GM23338 (cell line): ENCODE measurements at regions not wholly inside any gene's neighbourhood (a gene's known extent, or its start where the extent isn't known, plus 50 kb on each side); places are given as distances from the start of the nearest gene placed in this dataset.
A peak's percentile ranks its signal among the peaks of the same experiment; 100 is the strongest.

Experiments
- ATAC-seq: fragments of 200-7000 bp; cut with Tn5 transposase; 3 replicates; pipeline ENCODE4 v1.9.1; 2020
- DNase-seq: peaks from one replicate; pipeline ENCODE4 v3.0.0-alpha.2; 2015; ENCODE audit warnings: low spot score
- H2AFZ ChIP-seq: fragments of 200-600 bp; sonication (generic); 2 replicates; pipeline ENCODE4 v1.8.0; 2016; ENCODE audit warnings: antibody characterized with exemption, mild to moderate bottlenecking, moderate library complexity
- H3F3A ChIP-seq: fragments of 200-600 bp; sonication (generic); replicated peaks from 2 replicates; pipeline ENCODE4 v1.8.0; 2017; ENCODE audit warnings: antibody characterized with exemption, mixed run types, low read depth
- H3K27ac ChIP-seq: fragments of 200-600 bp; sonication (generic); 2 replicates; pipeline ENCODE4 v1.6.1; 2016; ENCODE audit warnings: low read depth
- H3K27me3 ChIP-seq: fragments of 200-600 bp; sonication (generic); 2 replicates; pipeline ENCODE4 v1.8.0; 2016; ENCODE audit warnings: mild to moderate bottlenecking, mixed run types, moderate library complexity; ENCODE audit not compliant: insufficient read depth
- H3K36me3 ChIP-seq: fragments of 200-600 bp; sonication (generic); 2 replicates; pipeline ENCODE4 v1.8.0; 2016; ENCODE audit warnings: mild to moderate bottlenecking; ENCODE audit not compliant: insufficient read depth
- H3K4me1 ChIP-seq: fragments of 200-600 bp; sonication (generic); 2 replicates; pipeline ENCODE4 v1.8.0; 2016; ENCODE audit warnings: mild to moderate bottlenecking, moderate library complexity; ENCODE audit not compliant: insufficient read depth
- H3K4me2 ChIP-seq: fragments of 200-600 bp; sonication (generic); 2 replicates; pipeline ENCODE4 v1.7.1; 2017; ENCODE audit warnings: mixed run types
- H3K4me3 ChIP-seq: fragments of 200-600 bp; sonication (generic); 2 replicates; pipeline ENCODE4 v1.6.1; 2016; ENCODE audit warnings: mixed run types
- H3K79me2 ChIP-seq: fragments of 200-600 bp; sonication (generic); replicated peaks from 2 replicates; pipeline ENCODE4 v1.8.0; 2017; ENCODE audit warnings: mild to moderate bottlenecking; ENCODE audit not compliant: insufficient read depth
- H3K9me2 ChIP-seq: fragments of 200-600 bp; sonication (generic); 2 replicates; pipeline ENCODE4 v1.8.0; 2017; ENCODE audit not compliant: insufficient read depth
- H4K20me1 ChIP-seq: fragments of 200-600 bp; sonication (generic); replicated peaks from 2 replicates; pipeline ENCODE4 v1.8.0; 2017; ENCODE audit warnings: mild to moderate bottlenecking; ENCODE audit not compliant: insufficient read depth
- H3K27ac Mint-ChIP-seq: 2 replicates; pipeline ENCODE4 v1.8.0; 2020; ENCODE audit warnings: inconsistent platforms, mild to moderate bottlenecking, moderate library complexity, mixed read lengths
- H3K27me3 Mint-ChIP-seq: 3 replicates; pipeline ENCODE4 v1.8.0; 2022; ENCODE audit warnings: low read depth, mild to moderate bottlenecking, moderate library complexity, mixed read lengths, inconsistent platforms; ENCODE audit not compliant: insufficient read depth, poor library complexity
- H3K36me3 Mint-ChIP-seq: 3 replicates; pipeline ENCODE4 v1.8.0; 2021; ENCODE audit warnings: low read depth, mild to moderate bottlenecking, inconsistent platforms, moderate library complexity, mixed read lengths
- H3K4me1 Mint-ChIP-seq: 3 replicates; pipeline ENCODE4 v1.8.0; 2020; ENCODE audit warnings: mild to moderate bottlenecking, inconsistent platforms, mixed read lengths
- H3K4me3 Mint-ChIP-seq: 3 replicates; pipeline ENCODE4 v1.8.0; 2021; ENCODE audit warnings: moderate library complexity, mild to moderate bottlenecking, inconsistent platforms, mixed read lengths
- H3K9me3 Mint-ChIP-seq: 3 replicates; pipeline ENCODE4 v1.8.0; 2020; ENCODE audit warnings: moderate library complexity, mild to moderate bottlenecking, inconsistent platforms, mixed read lengths
- CREB1 ChIP-seq: fragments of 250-450 bp; sonication (Bioruptor Pico); IDR thresholded peaks from 2 replicates; pipeline ENCODE4 v1.5.0; 2020; ENCODE audit warnings: low read depth, mild to moderate bottlenecking, moderate library complexity
- EZH2 ChIP-seq: fragments of 200-600 bp; sonication (generic); IDR thresholded peaks from one replicate; pipeline ENCODE4 v1.8.0; 2017; ENCODE audit warnings: antibody characterized with exemption, mild to moderate bottlenecking, low read depth; ENCODE audit not compliant: unreplicated experiment
- EZH2phosphoT487 ChIP-seq: fragments of 200-600 bp; sonication (generic); IDR thresholded peaks from one replicate; pipeline ENCODE4 v1.8.1; 2018; ENCODE audit warnings: antibody characterized with exemption; ENCODE audit not compliant: unreplicated experiment
- JUNB ChIP-seq: IDR thresholded peaks from one replicate; pipeline ENCODE4 v1.6.1; 2016; ENCODE audit warnings: antibody characterized with exemption; ENCODE audit not compliant: unreplicated experiment
- NANOG ChIP-seq: IDR thresholded peaks from 2 replicates; pipeline ENCODE4 v1.6.1; 2016; ENCODE audit warnings: antibody characterized with exemption, borderline replicate concordance
- POLR2AphosphoS5 ChIP-seq: IDR thresholded peaks from 2 replicates; pipeline ENCODE4 v1.6.1; 2016; ENCODE audit warnings: antibody characterized with exemption, low read depth
- STAT1 ChIP-seq: IDR thresholded peaks from one replicate; pipeline ENCODE4 v1.6.1; 2016; ENCODE audit warnings: antibody characterized with exemption; ENCODE audit not compliant: unreplicated experiment
- ZNF114 ChIP-seq: fragments of 250-450 bp; sonication (Bioruptor Pico); IDR thresholded peaks from 2 replicates; pipeline ENCODE4 v1.5.0; 2020; ENCODE audit warnings: mild to moderate bottlenecking, moderate library complexity
- ZNF331 ChIP-seq: fragments of 250-450 bp; sonication (Bioruptor Pico); IDR thresholded peaks from 2 replicates; pipeline ENCODE4 v1.5.0; 2020; ENCODE audit warnings: low read depth, mild to moderate bottlenecking, moderate library complexity
- TF ChIP-seq, protein P1 (sequence below): IDR thresholded peaks from one replicate; pipeline ENCODE4 v1.6.1; 2018; ENCODE audit warnings: antibody characterized with exemption; ENCODE audit not compliant: unreplicated experiment
- TF ChIP-seq, protein P2 (sequence below): fragments of 250-450 bp; sonication (Bioruptor Pico); IDR thresholded peaks from 2 replicates; pipeline ENCODE4 v1.5.0; 2020; ENCODE audit warnings: mild to moderate bottlenecking, moderate library complexity

DNA sequence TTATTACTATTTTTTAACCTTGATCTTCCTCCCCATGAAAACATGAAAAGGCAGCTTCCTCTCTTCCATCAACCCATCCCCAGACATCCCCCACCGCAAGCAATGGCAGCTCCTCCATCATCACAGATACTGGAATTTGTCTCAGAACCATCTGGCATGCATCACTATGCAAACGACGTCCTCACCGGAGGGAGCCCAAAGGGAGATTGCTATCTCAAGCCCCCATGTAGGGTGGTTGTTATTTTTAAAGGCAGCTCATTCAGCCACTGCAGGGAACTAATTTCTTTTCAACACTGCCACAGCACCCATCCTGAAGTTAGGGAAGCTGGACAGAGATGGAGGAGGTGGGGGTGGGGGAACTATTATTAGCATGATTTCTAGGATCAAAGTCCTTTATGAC lies 222.5 kb downstream of the FOXL1 start:
- H3K36me3 Mint-ChIP-seq = no peaks in the 10 kb centered on the region; the same call in 2 of the 3 replicates
- no peaks in the 10 kb centered on the region for H4K20me1 ChIP-seq
- no peak overlapping the region for H2AFZ ChIP-seq
- no peak overlapping the region for H3K4me2 ChIP-seq
- H3K27me3 Mint-ChIP-seq = peaks cover 9% of the 10 kb centered on the region
- no peaks in the 10 kb centered on the region; the same call in 2 of the 3 replicates for H3K9me3 Mint-ChIP-seq
- no peaks in the 10 kb centered on the region for H3K36me3 ChIP-seq
- ATAC-seq = peak; percentile 88
- H3K4me1 Mint-ChIP-seq = peaks cover 13% of the 10 kb centered on the region
- TF ChIP-seq JUNB = no peak
- no peak for TF ChIP-seq ZNF331
- no peak for TF ChIP-seq NANOG
- TF ChIP-seq POLR2AphosphoS5 = no peak
- TF ChIP-seq CREB1 (CRISPR knock-in tag) = peak; percentile 28; the same call in 1 of the 2 replicates
- TF ChIP-seq, protein P1, sequence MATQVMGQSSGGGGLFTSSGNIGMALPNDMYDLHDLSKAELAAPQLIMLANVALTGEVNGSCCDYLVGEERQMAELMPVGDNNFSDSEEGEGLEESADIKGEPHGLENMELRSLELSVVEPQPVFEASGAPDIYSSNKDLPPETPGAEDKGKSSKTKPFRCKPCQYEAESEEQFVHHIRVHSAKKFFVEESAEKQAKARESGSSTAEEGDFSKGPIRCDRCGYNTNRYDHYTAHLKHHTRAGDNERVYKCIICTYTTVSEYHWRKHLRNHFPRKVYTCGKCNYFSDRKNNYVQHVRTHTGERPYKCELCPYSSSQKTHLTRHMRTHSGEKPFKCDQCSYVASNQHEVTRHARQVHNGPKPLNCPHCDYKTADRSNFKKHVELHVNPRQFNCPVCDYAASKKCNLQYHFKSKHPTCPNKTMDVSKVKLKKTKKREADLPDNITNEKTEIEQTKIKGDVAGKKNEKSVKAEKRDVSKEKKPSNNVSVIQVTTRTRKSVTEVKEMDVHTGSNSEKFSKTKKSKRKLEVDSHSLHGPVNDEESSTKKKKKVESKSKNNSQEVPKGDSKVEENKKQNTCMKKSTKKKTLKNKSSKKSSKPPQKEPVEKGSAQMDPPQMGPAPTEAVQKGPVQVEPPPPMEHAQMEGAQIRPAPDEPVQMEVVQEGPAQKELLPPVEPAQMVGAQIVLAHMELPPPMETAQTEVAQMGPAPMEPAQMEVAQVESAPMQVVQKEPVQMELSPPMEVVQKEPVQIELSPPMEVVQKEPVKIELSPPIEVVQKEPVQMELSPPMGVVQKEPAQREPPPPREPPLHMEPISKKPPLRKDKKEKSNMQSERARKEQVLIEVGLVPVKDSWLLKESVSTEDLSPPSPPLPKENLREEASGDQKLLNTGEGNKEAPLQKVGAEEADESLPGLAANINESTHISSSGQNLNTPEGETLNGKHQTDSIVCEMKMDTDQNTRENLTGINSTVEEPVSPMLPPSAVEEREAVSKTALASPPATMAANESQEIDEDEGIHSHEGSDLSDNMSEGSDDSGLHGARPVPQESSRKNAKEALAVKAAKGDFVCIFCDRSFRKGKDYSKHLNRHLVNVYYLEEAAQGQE = no peak
- no peak overlapping the region for H3K27ac ChIP-seq
- peaks cover 14% of the 10 kb centered on the region; the same call in 1 of the 2 replicates for H3K9me2 ChIP-seq
- H3K27ac Mint-ChIP-seq = no peak overlapping the region
- no peaks in the 10 kb centered on the region for H3F3A ChIP-seq
- H3K79me2 ChIP-seq = no peaks in the 10 kb centered on the region
- peaks cover 8% of the 10 kb centered on the region; the same call in 1 of the 2 replicates for H3K27me3 ChIP-seq
- H3K4me1 ChIP-seq = peaks cover 17% of the 10 kb centered on the region
- peak; percentile 50 for DNase-seq
- H3K4me3 Mint-ChIP-seq = no peak overlapping the region
- H3K4me3 ChIP-seq = no peak overlapping the region

DNA sequence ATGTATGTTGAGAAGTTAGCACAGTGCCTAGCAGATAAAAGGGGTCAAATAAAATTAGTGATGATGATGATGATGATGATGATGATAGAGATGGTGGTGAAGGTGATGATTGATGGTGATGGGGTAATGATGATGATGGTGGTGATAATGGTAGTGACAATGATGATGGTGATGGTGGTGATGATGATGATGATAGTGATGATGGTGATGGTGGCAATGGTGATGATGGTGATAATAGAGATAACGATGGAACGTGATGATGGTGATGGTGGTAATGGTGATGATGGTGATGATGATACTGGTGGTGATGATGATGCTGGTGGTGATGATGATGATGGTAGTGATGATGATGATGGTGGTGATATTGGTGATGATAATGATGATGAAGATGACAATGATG lies 223.7 kb downstream of the FOXL1 start:
- Histone ChIP-seq H3K4me3 (no peak overlapping the region), H3K27ac (no peak overlapping the region), H2AFZ (no peak overlapping the region), H3K27me3 (peaks cover 8% of the 10 kb centered on the region; the same call in 1 of the 2 replicates), H3K9me2 (peaks cover 14% of the 10 kb centered on the region; the same call in 1 of the 2 replicates), H3K79me2 (no peaks in the 10 kb centered on the region), H3K4me2 (no peak overlapping the region), H3K36me3 (no peaks in the 10 kb centered on the region), H3K4me1 (peaks cover 25% of the 10 kb centered on the region), H3F3A (no peaks in the 10 kb centered on the region), H4K20me1 (no peaks in the 10 kb centered on the region)
- ATAC-seq = no peak
- Mint-ChIP-seq H3K4me3 (no peak overlapping the region), H3K9me3 (no peaks in the 10 kb centered on the region; the same call in 2 of the 3 replicates), H3K27me3 (peaks cover 12% of the 10 kb centered on the region), H3K4me1 (peaks cover 19% of the 10 kb centered on the region), H3K36me3 (no peaks in the 10 kb centered on the region; the same call in 2 of the 3 replicates), H3K27ac (no peak overlapping the region)
- no peak for DNase-seq
- no peak for TF ChIP-seq STAT1
- TF ChIP-seq ZNF114 (CRISPR knock-in tag) = no peak
- TF ChIP-seq ZNF331 = no peak
- TF ChIP-seq NANOG = no peak
- TF ChIP-seq, protein P2, sequence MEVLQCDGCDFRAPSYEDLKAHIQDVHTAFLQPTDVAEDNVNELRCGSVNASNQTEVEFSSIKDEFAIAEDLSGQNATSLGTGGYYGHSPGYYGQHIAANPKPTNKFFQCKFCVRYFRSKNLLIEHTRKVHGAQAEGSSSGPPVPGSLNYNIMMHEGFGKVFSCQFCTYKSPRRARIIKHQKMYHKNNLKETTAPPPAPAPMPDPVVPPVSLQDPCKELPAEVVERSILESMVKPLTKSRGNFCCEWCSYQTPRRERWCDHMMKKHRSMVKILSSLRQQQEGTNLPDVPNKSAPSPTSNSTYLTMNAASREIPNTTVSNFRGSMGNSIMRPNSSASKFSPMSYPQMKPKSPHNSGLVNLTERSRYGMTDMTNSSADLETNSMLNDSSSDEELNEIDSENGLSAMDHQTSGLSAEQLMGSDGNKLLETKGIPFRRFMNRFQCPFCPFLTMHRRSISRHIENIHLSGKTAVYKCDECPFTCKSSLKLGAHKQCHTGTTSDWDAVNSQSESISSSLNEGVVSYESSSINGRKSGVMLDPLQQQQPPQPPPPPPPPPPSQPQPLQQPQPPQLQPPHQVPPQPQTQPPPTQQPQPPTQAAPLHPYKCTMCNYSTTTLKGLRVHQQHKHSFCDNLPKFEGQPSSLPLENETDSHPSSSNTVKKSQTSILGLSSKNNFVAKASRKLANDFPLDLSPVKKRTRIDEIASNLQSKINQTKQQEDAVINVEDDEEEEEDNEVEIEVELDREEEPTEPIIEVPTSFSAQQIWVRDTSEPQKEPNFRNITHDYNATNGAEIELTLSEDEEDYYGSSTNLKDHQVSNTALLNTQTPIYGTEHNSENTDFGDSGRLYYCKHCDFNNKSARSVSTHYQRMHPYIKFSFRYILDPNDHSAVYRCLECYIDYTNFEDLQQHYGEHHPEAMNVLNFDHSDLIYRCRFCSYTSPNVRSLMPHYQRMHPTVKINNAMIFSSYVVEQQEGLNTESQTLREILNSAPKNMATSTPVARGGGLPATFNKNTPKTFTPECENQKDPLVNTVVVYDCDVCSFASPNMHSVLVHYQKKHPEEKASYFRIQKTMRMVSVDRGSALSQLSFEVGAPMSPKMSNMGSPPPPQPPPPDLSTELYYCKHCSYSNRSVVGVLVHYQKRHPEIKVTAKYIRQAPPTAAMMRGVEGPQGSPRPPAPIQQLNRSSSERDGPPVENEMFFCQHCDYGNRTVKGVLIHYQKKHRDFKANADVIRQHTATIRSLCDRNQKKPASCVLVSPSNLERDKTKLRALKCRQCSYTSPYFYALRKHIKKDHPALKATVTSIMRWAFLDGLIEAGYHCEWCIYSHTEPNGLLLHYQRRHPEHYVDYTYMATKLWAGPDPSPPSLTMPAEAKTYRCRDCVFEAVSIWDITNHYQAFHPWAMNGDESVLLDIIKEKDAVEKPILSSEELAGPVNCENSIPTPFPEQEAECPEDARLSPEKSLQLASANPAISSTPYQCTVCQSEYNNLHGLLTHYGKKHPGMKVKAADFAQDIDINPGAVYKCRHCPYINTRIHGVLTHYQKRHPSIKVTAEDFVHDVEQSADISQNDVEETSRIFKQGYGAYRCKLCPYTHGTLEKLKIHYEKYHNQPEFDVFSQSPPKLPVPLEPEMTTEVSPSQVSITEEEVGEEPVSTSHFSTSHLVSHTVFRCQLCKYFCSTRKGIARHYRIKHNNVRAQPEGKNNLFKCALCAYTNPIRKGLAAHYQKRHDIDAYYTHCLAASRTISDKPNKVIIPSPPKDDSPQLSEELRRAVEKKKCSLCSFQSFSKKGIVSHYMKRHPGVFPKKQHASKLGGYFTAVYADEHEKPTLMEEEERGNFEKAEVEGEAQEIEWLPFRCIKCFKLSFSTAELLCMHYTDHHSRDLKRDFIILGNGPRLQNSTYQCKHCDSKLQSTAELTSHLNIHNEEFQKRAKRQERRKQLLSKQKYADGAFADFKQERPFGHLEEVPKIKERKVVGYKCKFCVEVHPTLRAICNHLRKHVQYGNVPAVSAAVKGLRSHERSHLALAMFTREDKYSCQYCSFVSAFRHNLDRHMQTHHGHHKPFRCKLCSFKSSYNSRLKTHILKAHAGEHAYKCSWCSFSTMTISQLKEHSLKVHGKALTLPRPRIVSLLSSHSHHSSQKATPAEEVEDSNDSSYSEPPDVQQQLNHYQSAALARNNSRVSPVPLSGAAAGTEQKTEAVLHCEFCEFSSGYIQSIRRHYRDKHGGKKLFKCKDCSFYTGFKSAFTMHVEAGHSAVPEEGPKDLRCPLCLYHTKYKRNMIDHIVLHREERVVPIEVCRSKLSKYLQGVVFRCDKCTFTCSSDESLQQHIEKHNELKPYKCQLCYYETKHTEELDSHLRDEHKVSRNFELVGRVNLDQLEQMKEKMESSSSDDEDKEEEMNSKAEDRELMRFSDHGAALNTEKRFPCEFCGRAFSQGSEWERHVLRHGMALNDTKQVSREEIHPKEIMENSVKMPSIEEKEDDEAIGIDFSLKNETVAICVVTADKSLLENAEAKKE (CRISPR knock-in tag) = no peak
- no peak for TF ChIP-seq EZH2
- TF ChIP-seq EZH2phosphoT487 = no peak
